Type B pancreatic cell (in vitro differentiated cells): ENCODE measurements at regions not wholly inside any gene's neighbourhood (a gene's known extent, or its start where the extent isn't known, plus 50 kb on each side); places are given as distances from the start of the nearest gene placed in this dataset.

ENCODE experiments used
- DNase-seq: peaks from one replicate; pipeline ENCODE4 v3.0.0; 2021; ENCODE audit warnings: mixed read lengths; ENCODE audit not compliant: unreplicated experiment; ENCODE audit errors: extremely low spot score
- H3K27ac Mint-ChIP-seq: 2 replicates; pipeline ENCODE4 v1.8.0; 2021; ENCODE audit warnings: mild to moderate bottlenecking, mixed read lengths
- H3K27me3 Mint-ChIP-seq: 2 replicates; pipeline ENCODE4 v1.8.0; 2021; ENCODE audit warnings: mixed read lengths
- H3K36me3 Mint-ChIP-seq: 2 replicates; pipeline ENCODE4 v1.8.0; 2021; ENCODE audit warnings: mixed read lengths
- H3K4me1 Mint-ChIP-seq: one replicate; pipeline ENCODE4 v1.8.0; 2021; ENCODE audit warnings: mixed read lengths; ENCODE audit not compliant: unreplicated experiment
- H3K4me3 Mint-ChIP-seq: 2 replicates; pipeline ENCODE4 v1.8.0; 2021; ENCODE audit warnings: mild to moderate bottlenecking, mixed read lengths
- H3K9me3 Mint-ChIP-seq: 2 replicates; pipeline ENCODE4 v1.8.0; 2021; ENCODE audit warnings: mixed read lengths
- TF ChIP-seq, protein P1 (sequence below): fragments of 200-600 bp; sonication (generic); conservative IDR thresholded peaks from 2 replicates; pipeline ENCODE4 v1.5.0; 2021; ENCODE audit warnings: antibody characterized with exemption, mild to moderate bottlenecking

DNA sequence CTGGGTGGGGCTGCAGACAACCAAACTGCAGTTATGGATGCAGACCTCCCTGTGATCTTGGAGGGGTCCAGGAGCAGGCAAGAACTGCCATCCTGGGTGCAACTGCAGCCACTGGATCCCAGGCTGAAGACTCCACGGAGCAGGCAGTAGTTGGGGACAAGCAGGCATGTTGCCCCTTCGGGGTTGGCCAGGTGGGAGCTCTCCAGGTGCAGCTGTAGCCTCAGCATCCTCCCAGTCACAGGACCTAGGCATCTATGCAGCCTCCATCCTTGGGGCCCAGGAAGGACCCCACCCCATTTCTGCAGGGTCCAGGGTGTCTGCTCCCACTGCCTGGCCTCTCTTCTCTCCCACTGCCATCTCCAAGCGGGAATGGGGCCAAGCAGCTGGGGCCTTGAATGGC lies 322.2 kb upstream of the RBMS3 start:
- no peak overlapping the region for H3K27ac Mint-ChIP-seq
- no peaks in the 10 kb centered on the region for H3K4me1 Mint-ChIP-seq
- H3K36me3 Mint-ChIP-seq: no peaks in the 10 kb centered on the region
- TF ChIP-seq, protein P1, sequence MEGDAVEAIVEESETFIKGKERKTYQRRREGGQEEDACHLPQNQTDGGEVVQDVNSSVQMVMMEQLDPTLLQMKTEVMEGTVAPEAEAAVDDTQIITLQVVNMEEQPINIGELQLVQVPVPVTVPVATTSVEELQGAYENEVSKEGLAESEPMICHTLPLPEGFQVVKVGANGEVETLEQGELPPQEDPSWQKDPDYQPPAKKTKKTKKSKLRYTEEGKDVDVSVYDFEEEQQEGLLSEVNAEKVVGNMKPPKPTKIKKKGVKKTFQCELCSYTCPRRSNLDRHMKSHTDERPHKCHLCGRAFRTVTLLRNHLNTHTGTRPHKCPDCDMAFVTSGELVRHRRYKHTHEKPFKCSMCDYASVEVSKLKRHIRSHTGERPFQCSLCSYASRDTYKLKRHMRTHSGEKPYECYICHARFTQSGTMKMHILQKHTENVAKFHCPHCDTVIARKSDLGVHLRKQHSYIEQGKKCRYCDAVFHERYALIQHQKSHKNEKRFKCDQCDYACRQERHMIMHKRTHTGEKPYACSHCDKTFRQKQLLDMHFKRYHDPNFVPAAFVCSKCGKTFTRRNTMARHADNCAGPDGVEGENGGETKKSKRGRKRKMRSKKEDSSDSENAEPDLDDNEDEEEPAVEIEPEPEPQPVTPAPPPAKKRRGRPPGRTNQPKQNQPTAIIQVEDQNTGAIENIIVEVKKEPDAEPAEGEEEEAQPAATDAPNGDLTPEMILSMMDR: no peak
- H3K27me3 Mint-ChIP-seq: no peaks in the 10 kb centered on the region
- H3K4me3 Mint-ChIP-seq: no peak overlapping the region
- H3K9me3 Mint-ChIP-seq: peaks cover 4% of the 10 kb centered on the region
- DNase-seq: no peak

DNA sequence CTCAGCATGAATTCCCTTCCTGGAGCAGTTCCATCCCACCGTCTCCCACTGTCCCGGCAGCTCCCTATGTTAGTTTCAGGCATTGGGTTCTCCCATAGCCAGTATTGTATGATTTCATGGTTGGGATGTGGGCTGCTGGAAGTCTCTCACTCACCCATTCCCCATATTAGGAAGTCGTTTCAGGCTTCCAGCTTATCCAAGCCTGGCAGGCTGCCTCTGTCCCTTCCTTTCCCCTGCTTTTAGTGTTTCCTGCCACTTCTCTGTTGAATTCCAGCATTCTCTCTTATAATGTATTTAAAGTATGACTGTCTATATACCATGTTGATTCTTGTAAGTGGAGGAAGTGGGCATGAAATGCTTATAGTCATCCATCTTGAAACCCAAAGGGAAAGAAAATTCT lies 309.7 kb upstream of the RBMS3 start:
- no peak for DNase-seq
- H3K9me3 Mint-ChIP-seq: peaks cover 6% of the 10 kb centered on the region
- TF ChIP-seq, protein P1: no peak
- no peak overlapping the region for H3K4me3 Mint-ChIP-seq
- H3K4me1 Mint-ChIP-seq: no peaks in the 10 kb centered on the region
- no peak overlapping the region for H3K27ac Mint-ChIP-seq
- H3K27me3 Mint-ChIP-seq: no peaks in the 10 kb centered on the region
- no peaks in the 10 kb centered on the region for H3K36me3 Mint-ChIP-seq

DNA sequence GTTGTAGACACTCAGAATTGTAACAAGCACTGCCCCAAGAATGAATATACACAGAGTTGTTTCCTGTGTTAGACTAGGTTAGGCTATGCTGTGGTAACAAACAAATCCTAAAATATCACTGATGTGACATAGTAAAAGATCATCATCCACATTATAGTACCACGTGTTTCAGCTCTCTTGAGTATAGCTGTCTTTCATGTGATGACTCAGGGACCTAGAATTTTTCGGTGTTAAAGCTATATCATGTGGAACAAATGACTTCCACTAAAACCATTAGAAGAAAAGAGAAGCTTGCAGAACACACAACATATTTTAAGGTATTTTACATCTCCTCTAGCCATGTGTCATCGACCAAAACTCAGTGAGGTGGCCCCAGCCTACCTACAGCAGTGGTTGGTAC lies 307.9 kb upstream of the RBMS3 start:
- H3K36me3 Mint-ChIP-seq: no peaks in the 10 kb centered on the region
- no peak overlapping the region for H3K4me3 Mint-ChIP-seq
- TF ChIP-seq, protein P1: no peak
- H3K27ac Mint-ChIP-seq: no peak overlapping the region
- peaks cover 6% of the 10 kb centered on the region for H3K9me3 Mint-ChIP-seq
- no peak for DNase-seq
- H3K27me3 Mint-ChIP-seq: no peaks in the 10 kb centered on the region
- no peaks in the 10 kb centered on the region for H3K4me1 Mint-ChIP-seq

DNA sequence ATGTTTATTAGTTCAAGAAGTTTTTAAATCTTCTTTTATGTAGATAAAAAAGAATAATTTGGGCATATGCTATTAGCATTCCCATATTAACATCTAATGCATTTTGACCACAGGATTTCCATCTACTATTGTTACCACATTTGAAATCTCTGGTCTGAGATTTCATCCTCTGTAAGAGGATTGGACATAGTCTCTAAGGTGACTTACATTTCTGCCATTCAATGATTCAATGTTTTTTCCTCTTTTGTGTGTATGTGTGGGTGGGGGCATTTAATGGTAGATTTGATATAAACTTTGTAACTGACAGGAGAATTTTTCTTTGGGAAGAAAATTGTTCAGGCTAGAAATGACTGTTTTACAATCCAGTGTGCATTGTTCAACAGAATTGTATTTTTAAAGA lies 307.3 kb upstream of the RBMS3 start:
- TF ChIP-seq, protein P1: no peak

DNA sequence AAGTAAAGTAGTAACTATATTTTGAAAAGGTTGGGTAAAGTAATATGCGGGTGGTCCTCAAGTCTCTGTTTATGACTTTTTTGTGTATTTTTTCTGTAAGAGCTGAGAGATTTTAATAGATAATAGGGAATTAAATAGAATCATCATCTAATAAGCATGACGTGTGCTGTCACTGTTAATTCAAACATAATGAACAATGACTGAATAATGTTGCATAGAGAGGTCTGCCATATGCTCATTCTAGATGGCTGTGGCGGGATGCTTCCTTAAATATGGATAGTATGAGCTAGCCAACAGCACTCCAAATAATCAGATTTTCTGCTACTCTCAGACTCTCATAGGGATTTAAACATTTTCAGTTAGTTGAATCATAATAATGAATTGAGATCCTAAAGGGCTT lies 302.8 kb upstream of the RBMS3 start:
- H3K4me3 Mint-ChIP-seq: no peak overlapping the region
- TF ChIP-seq, protein P1: no peak
- H3K9me3 Mint-ChIP-seq: no peaks in the 10 kb centered on the region
- H3K27me3 Mint-ChIP-seq: no peaks in the 10 kb centered on the region
- H3K4me1 Mint-ChIP-seq: no peaks in the 10 kb centered on the region
- no peaks in the 10 kb centered on the region for H3K36me3 Mint-ChIP-seq
- DNase-seq: no peak
- no peak overlapping the region for H3K27ac Mint-ChIP-seq

More for the DNA sequence above, 307.3 kb upstream of the RBMS3 start:
- H3K27ac Mint-ChIP-seq: no peak overlapping the region
- no peak for DNase-seq
- H3K27me3 Mint-ChIP-seq: no peaks in the 10 kb centered on the region
- no peak overlapping the region for H3K4me3 Mint-ChIP-seq
- H3K4me1 Mint-ChIP-seq: no peaks in the 10 kb centered on the region
- H3K36me3 Mint-ChIP-seq: no peaks in the 10 kb centered on the region
- H3K9me3 Mint-ChIP-seq: peaks cover 4% of the 10 kb centered on the region

DNA sequence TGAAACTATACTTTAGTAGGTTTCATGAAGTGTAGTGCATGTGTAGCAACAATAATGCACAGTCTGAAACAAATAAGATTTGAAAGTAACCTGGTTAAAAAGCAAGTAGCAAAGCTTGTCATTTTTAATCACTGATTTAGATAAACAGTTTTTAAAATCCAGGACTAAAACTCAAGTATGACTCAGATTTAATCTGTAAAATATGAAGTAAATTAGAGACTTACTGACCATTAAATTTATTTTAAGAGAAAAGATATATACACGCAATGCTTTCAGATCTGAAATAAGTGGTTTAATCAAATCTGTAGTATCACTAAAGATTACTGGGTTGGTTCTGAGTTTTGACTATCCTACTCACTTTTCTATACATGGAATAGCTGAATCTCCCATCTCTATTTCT lies 300.7 kb upstream of the RBMS3 start:
- H3K36me3 Mint-ChIP-seq: no peaks in the 10 kb centered on the region
- H3K9me3 Mint-ChIP-seq: peaks cover 1% of the 10 kb centered on the region
- no peaks in the 10 kb centered on the region for H3K4me1 Mint-ChIP-seq
- DNase-seq: no peak
- H3K27ac Mint-ChIP-seq: no peak overlapping the region
- no peak overlapping the region for H3K4me3 Mint-ChIP-seq
- no peaks in the 10 kb centered on the region for H3K27me3 Mint-ChIP-seq
- TF ChIP-seq, protein P1: no peak
